ENCODE measurements at regions not wholly inside any gene's neighbourhood (a gene's known extent, or its start where the extent isn't known, plus 50 kb on each side); places are given as distances from the start of the nearest gene placed in this dataset.
A peak's percentile ranks its signal among the peaks of the same experiment; 100 is the strongest.

DNA sequence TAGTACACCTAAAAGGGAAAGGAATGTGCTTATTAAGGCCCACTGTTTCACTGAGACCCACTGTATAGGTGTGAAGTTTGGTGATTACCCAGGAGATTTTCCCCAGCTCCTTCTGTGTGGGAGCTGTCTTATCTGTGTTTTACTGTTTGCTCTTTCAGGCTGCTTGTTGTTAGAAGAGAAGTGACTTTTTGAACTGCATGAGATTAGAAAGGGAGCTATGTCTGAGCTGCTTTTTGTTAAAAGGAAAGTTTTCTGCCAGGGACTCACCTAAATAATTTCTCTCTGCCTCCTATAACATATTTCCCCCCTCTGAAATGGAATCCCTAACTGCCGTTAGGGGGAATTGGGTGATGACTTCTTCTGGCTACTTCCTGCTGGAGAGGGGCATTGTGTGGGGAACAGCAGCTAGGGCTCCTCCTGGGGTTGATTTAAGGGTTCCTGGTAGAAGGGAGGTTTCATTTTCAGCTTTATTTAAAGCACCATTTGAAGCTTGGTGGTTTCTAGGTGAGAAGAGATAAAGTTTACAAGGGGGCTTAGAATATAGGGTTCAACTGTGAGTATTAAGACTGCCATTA lies 77.1 kb upstream of the ATP11B start:
- Histone ChIP-seq H3K4me2 (ENCODE audit: insufficient read depth, low read length) (no peak overlapping the region), H3K27ac (ENCODE audit: low read depth, low read length) (no peak overlapping the region), H3K9me3 (ENCODE audit: low read depth, low read length) (no peaks in the 10 kb centered on the region), H3K4me3 (ENCODE audit: insufficient read depth, low read length) (no peak overlapping the region), H2AFZ (ENCODE audit: low read length) (no peak overlapping the region), H3K27me3 (ENCODE audit: insufficient read depth, low read length) (no peaks in the 10 kb centered on the region), H4K20me1 (ENCODE audit: insufficient read depth, low read length) (no peaks in the 10 kb centered on the region), H3K36me3 (ENCODE audit: insufficient read depth, low read length) (no peaks in the 10 kb centered on the region), H3K79me2 (ENCODE audit: insufficient read depth, low read length) (no peaks in the 10 kb centered on the region), H3K4me1 (ENCODE audit: insufficient read depth, low read length) (no peaks in the 10 kb centered on the region)
- no peak for DNase-seq (ENCODE audit: insufficient read length, low spot score, missing footprints)
- TF ChIP-seq, protein P1, sequence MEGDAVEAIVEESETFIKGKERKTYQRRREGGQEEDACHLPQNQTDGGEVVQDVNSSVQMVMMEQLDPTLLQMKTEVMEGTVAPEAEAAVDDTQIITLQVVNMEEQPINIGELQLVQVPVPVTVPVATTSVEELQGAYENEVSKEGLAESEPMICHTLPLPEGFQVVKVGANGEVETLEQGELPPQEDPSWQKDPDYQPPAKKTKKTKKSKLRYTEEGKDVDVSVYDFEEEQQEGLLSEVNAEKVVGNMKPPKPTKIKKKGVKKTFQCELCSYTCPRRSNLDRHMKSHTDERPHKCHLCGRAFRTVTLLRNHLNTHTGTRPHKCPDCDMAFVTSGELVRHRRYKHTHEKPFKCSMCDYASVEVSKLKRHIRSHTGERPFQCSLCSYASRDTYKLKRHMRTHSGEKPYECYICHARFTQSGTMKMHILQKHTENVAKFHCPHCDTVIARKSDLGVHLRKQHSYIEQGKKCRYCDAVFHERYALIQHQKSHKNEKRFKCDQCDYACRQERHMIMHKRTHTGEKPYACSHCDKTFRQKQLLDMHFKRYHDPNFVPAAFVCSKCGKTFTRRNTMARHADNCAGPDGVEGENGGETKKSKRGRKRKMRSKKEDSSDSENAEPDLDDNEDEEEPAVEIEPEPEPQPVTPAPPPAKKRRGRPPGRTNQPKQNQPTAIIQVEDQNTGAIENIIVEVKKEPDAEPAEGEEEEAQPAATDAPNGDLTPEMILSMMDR (IDR thresholded peaks at IDR 0.05; ENCODE audit: extremely low read depth, low read depth, low read length) = no peak

DNA sequence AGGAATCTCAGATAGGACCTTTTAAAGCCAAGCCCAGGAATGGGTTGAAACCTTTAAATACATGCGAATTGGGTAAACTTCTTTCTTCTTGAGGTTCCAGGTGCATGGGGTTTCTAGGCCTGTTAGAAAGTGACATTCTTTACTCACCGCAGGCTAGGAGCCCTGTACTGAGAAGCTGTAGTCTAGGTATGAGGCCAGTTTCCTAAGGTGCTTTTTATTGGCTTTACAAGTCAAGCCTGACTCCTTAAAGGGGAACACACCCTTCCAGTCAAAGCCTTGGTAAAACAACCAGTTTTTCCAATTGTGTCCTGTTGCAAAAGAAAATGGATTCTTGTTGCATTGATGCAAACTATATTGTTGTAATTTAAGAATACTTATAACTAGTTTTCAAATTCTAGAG lies 76.1 kb upstream of the ATP11B start:
- Histone ChIP-seq H2AFZ (ENCODE audit: low read length) (no peak overlapping the region), H4K20me1 (ENCODE audit: insufficient read depth, low read length) (no peaks in the 10 kb centered on the region), H3K79me2 (ENCODE audit: insufficient read depth, low read length) (no peaks in the 10 kb centered on the region), H3K36me3 (ENCODE audit: insufficient read depth, low read length) (no peaks in the 10 kb centered on the region), H3K27me3 (ENCODE audit: insufficient read depth, low read length) (no peaks in the 10 kb centered on the region), H3K27ac (ENCODE audit: low read depth, low read length) (no peak overlapping the region), H3K4me2 (ENCODE audit: insufficient read depth, low read length) (no peak overlapping the region), H3K4me1 (ENCODE audit: insufficient read depth, low read length) (no peaks in the 10 kb centered on the region), H3K9me3 (ENCODE audit: low read depth, low read length) (no peaks in the 10 kb centered on the region), H3K4me3 (ENCODE audit: insufficient read depth, low read length) (no peak overlapping the region)
- DNase-seq (ENCODE audit: insufficient read length, low spot score, missing footprints) = no peak
- TF ChIP-seq, protein P1 (IDR thresholded peaks at IDR 0.05; ENCODE audit: extremely low read depth, low read depth, low read length) = no peak

DNA sequence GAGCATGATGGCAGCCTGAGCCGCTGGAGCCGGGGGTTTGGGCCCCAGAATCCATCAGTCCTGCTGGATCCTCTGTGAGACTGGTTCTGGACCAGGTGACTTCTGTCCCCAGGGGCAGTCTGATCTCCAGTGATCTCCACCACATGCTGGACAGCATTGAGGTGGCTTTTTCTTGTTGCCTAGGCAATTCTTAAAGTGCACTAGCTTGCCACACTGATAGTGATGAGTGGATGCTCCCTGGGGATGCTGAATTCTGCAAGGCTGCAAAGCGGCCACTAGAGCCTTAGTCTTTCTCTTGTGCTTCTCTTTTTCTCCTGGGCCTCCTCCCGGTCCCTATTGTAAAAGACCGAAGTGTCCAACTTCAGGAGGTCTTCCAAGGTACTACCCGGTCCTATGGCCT lies 70.4 kb upstream of the ATP11B start:
- peaks cover 9% of the 10 kb centered on the region for H3K27me3 ChIP-seq (ENCODE audit: insufficient read depth, low read length)
- H3K4me1 ChIP-seq (ENCODE audit: insufficient read depth, low read length) = peaks cover 11% of the 10 kb centered on the region
- no peak overlapping the region for H3K4me2 ChIP-seq (ENCODE audit: insufficient read depth, low read length)
- H4K20me1 ChIP-seq (ENCODE audit: insufficient read depth, low read length) = no peaks in the 10 kb centered on the region
- H3K79me2 ChIP-seq (ENCODE audit: insufficient read depth, low read length) = no peaks in the 10 kb centered on the region
- H3K36me3 ChIP-seq (ENCODE audit: insufficient read depth, low read length) = no peaks in the 10 kb centered on the region
- H3K9me3 ChIP-seq (ENCODE audit: low read depth, low read length) = no peaks in the 10 kb centered on the region
- DNase-seq (ENCODE audit: insufficient read length, low spot score, missing footprints) = peak; percentile 50
- no peak overlapping the region for H3K27ac ChIP-seq (ENCODE audit: low read depth, low read length)
- TF ChIP-seq, protein P1 (IDR thresholded peaks at IDR 0.05; ENCODE audit: extremely low read depth, low read depth, low read length) = no peak
- H3K4me3 ChIP-seq (ENCODE audit: insufficient read depth, low read length) = no peak overlapping the region
- H2AFZ ChIP-seq (ENCODE audit: low read length) = no peak overlapping the region

DNA sequence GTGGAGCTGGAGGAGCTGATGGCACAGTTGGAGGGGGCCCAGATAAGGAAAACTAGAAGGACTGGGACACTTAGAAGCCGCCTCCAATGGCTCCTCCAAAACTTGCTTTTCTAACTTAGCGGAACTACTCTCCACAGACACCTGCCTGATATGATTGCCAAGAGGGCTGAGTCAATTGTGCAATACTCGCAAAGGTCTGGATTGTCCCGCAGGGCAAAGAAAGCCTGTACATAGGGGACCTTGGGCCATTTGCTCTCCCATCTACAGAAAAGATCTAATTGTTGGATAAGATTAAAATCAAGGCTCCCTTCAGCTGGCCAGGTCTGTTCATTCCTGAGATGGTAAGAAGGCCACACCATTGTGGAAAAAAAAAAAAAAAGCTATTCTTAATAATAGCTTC lies 69.7 kb upstream of the ATP11B start:
- TF ChIP-seq, protein P1 (IDR thresholded peaks at IDR 0.05; ENCODE audit: extremely low read depth, low read depth, low read length) = no peak
- Histone ChIP-seq H2AFZ (ENCODE audit: low read length) (no peak overlapping the region), H3K4me1 (ENCODE audit: insufficient read depth, low read length) (peaks cover 11% of the 10 kb centered on the region), H3K36me3 (ENCODE audit: insufficient read depth, low read length) (no peaks in the 10 kb centered on the region), H3K79me2 (ENCODE audit: insufficient read depth, low read length) (no peaks in the 10 kb centered on the region), H3K27ac (ENCODE audit: low read depth, low read length) (no peak overlapping the region), H3K4me3 (ENCODE audit: insufficient read depth, low read length) (no peak overlapping the region), H3K27me3 (ENCODE audit: insufficient read depth, low read length) (peaks cover 9% of the 10 kb centered on the region), H3K4me2 (ENCODE audit: insufficient read depth, low read length) (no peak overlapping the region), H4K20me1 (ENCODE audit: insufficient read depth, low read length) (no peaks in the 10 kb centered on the region), H3K9me3 (ENCODE audit: low read depth, low read length) (no peaks in the 10 kb centered on the region)
- DNase-seq (ENCODE audit: insufficient read length, low spot score, missing footprints) = no peak
